Skeletal muscle satellite cell (primary cell): ENCODE measurements at regions not wholly inside any gene's neighbourhood (a gene's known extent, or its start where the extent isn't known, plus 50 kb on each side); places are given as distances from the start of the nearest gene placed in this dataset.
"Not testable (repeated sequence)": the region's sequence is repeated elsewhere in the genome, so short reads cannot be mapped to it uniquely, and the experiment has no call there.

Experiments used
- H3K27me3 ChIP-seq: 2 replicates; pipeline ENCODE4 v1.7.0; 2013; ENCODE audit warnings: low read length; ENCODE audit not compliant: control insufficient read depth, insufficient read depth
- H3K36me3 ChIP-seq: 2 replicates; pipeline ENCODE4 v1.7.0; 2013; ENCODE audit warnings: mild to moderate bottlenecking, control low read depth, low read length; ENCODE audit not compliant: insufficient read depth
- H3K4me1 ChIP-seq: 2 replicates; pipeline ENCODE4 v1.7.0; 2013; ENCODE audit warnings: low read length; ENCODE audit not compliant: control insufficient read depth, insufficient read depth
- H3K4me2 ChIP-seq: 2 replicates; pipeline ENCODE4 v1.7.0; 2013; ENCODE audit warnings: mild to moderate bottlenecking, low read length
- H3K4me3 ChIP-seq: 2 replicates; pipeline ENCODE4 v1.7.0; 2013; ENCODE audit warnings: low read length
- H3K9ac ChIP-seq: 2 replicates; pipeline ENCODE4 v1.7.0; 2013; ENCODE audit warnings: mild to moderate bottlenecking, low read depth, low read length, moderate library complexity
- H3K9me3 ChIP-seq: replicated peaks from 2 replicates; pipeline ENCODE4 v1.7.0; 2013; ENCODE audit warnings: mild to moderate bottlenecking, control low read depth, low read length

- Histone ChIP-seq H3K36me3 (no peaks in the 10 kb centered on the region), H3K4me1 (no peaks in the 10 kb centered on the region), H3K4me3 (no peak overlapping the region), H3K4me2 (no peak overlapping the region), H3K9me3 (no peaks in the 10 kb centered on the region), H3K9ac (no peak overlapping the region), H3K27me3 (peaks cover 25% of the 10 kb centered on the region)
Measured at GRCh38 chr22:44639891-44640617, 62.0 kb upstream of the PRR5 start.

GRCh38 chr22:44638971-44639760 is 62.8 kb upstream of the PRR5 start:
- H3K27me3 ChIP-seq, result peaks cover 21% of the 10 kb centered on the region
- no peaks in the 10 kb centered on the region for H3K4me1 ChIP-seq
- no peaks in the 10 kb centered on the region for H3K36me3 ChIP-seq
- H3K4me2 ChIP-seq, result no peak overlapping the region
- no peaks in the 10 kb centered on the region for H3K9me3 ChIP-seq
- no peak overlapping the region for H3K9ac ChIP-seq
- no peak overlapping the region for H3K4me3 ChIP-seq

- H3K36me3 ChIP-seq, H3K4me1 ChIP-seq: not testable (repeated sequence)
Measured at GRCh38 chr22:44636502-44637206, 65.3 kb upstream of the PRR5 start.

GRCh38 chr22:44635567-44635966 is 66.4 kb upstream of the PRR5 start:
- H3K4me2 ChIP-seq, result not testable (repeated sequence)

More at GRCh38 chr22:44636502-44637206, 65.3 kb upstream of the PRR5 start:
- H3K4me3 ChIP-seq, H3K9me3 ChIP-seq, H3K9ac ChIP-seq, H3K4me2 ChIP-seq: not testable (repeated sequence)
- H3K27me3 ChIP-seq, result peaks cover 24% of the 10 kb centered on the region

GRCh38 chr22:44634426-44635321 is 67.3 kb upstream of the PRR5 start:
- Histone ChIP-seq H3K4me1 (no peaks in the 10 kb centered on the region), H3K9ac (no peak overlapping the region), H3K4me2 (no peak overlapping the region), H3K9me3 (no peaks in the 10 kb centered on the region), H3K27me3 (peaks cover 11% of the 10 kb centered on the region), H3K36me3 (no peaks in the 10 kb centered on the region), H3K4me3 (no peak overlapping the region)

More at GRCh38 chr22:44635567-44635966, 66.4 kb upstream of the PRR5 start:
- H3K4me1 ChIP-seq, H3K9ac ChIP-seq, H3K9me3 ChIP-seq, H3K4me3 ChIP-seq, H3K36me3 ChIP-seq: not testable (repeated sequence)
- H3K27me3 ChIP-seq, result peaks cover 16% of the 10 kb centered on the region

GRCh38 chr22:44633647-44634046 is 68.4 kb upstream of the PRR5 start:
- Histone ChIP-seq H3K27me3 (peaks cover 8% of the 10 kb centered on the region), H3K9me3 (no peaks in the 10 kb centered on the region), H3K4me1 (no peaks in the 10 kb centered on the region), H3K4me2 (no peak overlapping the region), H3K4me3 (no peak overlapping the region), H3K9ac (no peak overlapping the region), H3K36me3 (no peaks in the 10 kb centered on the region)

GRCh38 chr22:44632541-44633396 is 69.2 kb upstream of the PRR5 start:
- peaks cover 11% of the 10 kb centered on the region for H3K27me3 ChIP-seq
- no peak overlapping the region for H3K9ac ChIP-seq
- H3K36me3 ChIP-seq, result no peaks in the 10 kb centered on the region
- H3K4me3 ChIP-seq, result no peak overlapping the region
- no peak overlapping the region for H3K4me2 ChIP-seq
- H3K9me3 ChIP-seq, result no peaks in the 10 kb centered on the region
- H3K4me1 ChIP-seq, result no peaks in the 10 kb centered on the region

GRCh38 chr22:44630826-44631225 is 71.2 kb upstream of the PRR5 start:
- no peak overlapping the region for H3K9ac ChIP-seq
- no peaks in the 10 kb centered on the region for H3K9me3 ChIP-seq
- H3K4me2 ChIP-seq, result no peak overlapping the region
- no peaks in the 10 kb centered on the region for H3K4me1 ChIP-seq
- peaks cover 15% of the 10 kb centered on the region for H3K27me3 ChIP-seq
- no peak overlapping the region for H3K4me3 ChIP-seq
- H3K36me3 ChIP-seq, result no peaks in the 10 kb centered on the region

- no peaks in the 10 kb centered on the region for H3K4me1 ChIP-seq
- H3K4me2 ChIP-seq, result no peak overlapping the region
- peaks cover 15% of the 10 kb centered on the region for H3K27me3 ChIP-seq
- H3K9me3 ChIP-seq, result no peaks in the 10 kb centered on the region
- no peak overlapping the region for H3K4me3 ChIP-seq
- no peak overlapping the region for H3K9ac ChIP-seq
- no peaks in the 10 kb centered on the region for H3K36me3 ChIP-seq
Measured at GRCh38 chr22:44628835-44629234, 73.2 kb upstream of the PRR5 start.

- Histone ChIP-seq H3K36me3 (no peaks in the 10 kb centered on the region), H3K4me2 (no peak overlapping the region), H3K9ac (no peak overlapping the region), H3K9me3 (no peaks in the 10 kb centered on the region), H3K4me3 (no peak overlapping the region), H3K27me3 (peaks cover 15% of the 10 kb centered on the region), H3K4me1 (no peaks in the 10 kb centered on the region)
Measured at GRCh38 chr22:44628273-44628672, 73.7 kb upstream of the PRR5 start.
